HepG2 (cell line): ENCODE measurements at regions not wholly inside any gene's neighbourhood (a gene's known extent, or its start where the extent isn't known, plus 50 kb on each side); places are given as distances from the start of the nearest gene placed in this dataset.

ENCODE experiments used
- CTCF ChIP-seq: sonication (generic); formaldehyde crosslinking; IDR thresholded peaks from 2 replicates; pipeline ENCODE4 v1.5.0; 2020; ENCODE audit warnings: mild to moderate bottlenecking, missing genetic modification reagents, moderate library complexity
- MAX ChIP-seq: IDR thresholded peaks from 2 replicates; pipeline ENCODE4 v1.6.1; 2012; ENCODE audit warnings: inconsistent platforms
- NR3C1 ChIP-seq: sonication (generic); formaldehyde crosslinking; IDR thresholded peaks from 2 replicates; pipeline ENCODE4 v1.4.0; 2020; ENCODE audit warnings: missing genetic modification reagents
- PRDM4 ChIP-seq: sonication (generic); formaldehyde crosslinking; IDR thresholded peaks from 2 replicates; pipeline ENCODE4 v1.9.0; 2021; ENCODE audit warnings: missing genetic modification reagents, borderline replicate concordance
- TF ChIP-seq, protein P1 (sequence below): sonication (generic); formaldehyde crosslinking; IDR thresholded peaks from 2 replicates; pipeline ENCODE4 v1.5.1; 2020; ENCODE audit warnings: mild to moderate bottlenecking, moderate library complexity, missing genetic modification reagents

GRCh38 chr6:81451787-81452186 is 300.7 kb downstream of the TENT5A start:
- TF ChIP-seq PRDM4 (CRISPR knock-in tag) (no peak), CTCF (CRISPR knock-in tag) (no peak), NR3C1 (CRISPR knock-in tag) (no peak), MAX (no peak)
- TF ChIP-seq, protein P1, sequence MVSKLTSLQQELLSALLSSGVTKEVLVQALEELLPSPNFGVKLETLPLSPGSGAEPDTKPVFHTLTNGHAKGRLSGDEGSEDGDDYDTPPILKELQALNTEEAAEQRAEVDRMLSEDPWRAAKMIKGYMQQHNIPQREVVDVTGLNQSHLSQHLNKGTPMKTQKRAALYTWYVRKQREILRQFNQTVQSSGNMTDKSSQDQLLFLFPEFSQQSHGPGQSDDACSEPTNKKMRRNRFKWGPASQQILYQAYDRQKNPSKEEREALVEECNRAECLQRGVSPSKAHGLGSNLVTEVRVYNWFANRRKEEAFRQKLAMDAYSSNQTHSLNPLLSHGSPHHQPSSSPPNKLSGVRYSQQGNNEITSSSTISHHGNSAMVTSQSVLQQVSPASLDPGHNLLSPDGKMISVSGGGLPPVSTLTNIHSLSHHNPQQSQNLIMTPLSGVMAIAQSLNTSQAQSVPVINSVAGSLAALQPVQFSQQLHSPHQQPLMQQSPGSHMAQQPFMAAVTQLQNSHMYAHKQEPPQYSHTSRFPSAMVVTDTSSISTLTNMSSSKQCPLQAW, result no peak
